ENCODE measurements at regions not wholly inside any gene's neighbourhood (a gene's known extent, or its start where the extent isn't known, plus 50 kb on each side); places are given as distances from the start of the nearest gene placed in this dataset.

DNA sequence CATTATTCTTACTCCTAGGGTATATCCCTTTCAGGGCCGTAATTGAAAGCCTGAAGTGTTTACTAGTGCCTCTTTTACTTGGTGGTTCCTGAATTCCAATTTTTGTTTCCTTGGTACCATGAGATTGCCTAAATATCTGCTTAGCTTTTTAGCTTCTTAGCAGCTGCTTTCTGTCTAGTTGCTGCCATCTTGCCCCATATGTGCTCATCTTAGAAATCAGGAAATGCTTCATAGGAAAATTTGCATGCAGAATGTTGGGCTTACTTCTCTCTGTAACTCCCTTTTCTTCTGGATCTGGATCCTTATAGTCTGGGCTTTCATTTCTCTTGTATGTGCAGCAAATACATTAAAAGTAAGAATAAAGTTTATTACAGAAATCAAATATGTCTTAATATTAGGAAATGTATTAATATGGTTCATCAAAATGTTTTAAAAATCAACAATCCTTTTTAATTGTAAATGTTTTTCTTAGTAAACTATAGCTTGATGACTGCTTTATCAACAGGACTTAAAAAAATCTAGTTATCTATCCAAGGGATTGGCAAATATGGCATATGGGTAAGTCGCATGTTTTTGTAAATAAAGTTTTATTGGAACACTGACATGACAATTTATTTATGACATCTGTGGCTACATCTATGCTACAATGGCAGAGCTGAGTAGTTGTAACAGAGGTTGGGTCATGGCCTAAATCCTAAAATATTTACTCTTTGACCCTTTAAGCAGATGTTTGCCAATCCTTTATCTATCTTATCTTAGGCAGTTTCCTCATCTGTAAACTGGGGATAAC lies 73.5 kb upstream of the CDK6 start:
- TF ChIP-seq POLR2AphosphoS5 (IDR thresholded peaks at IDR 0.05; ENCODE audit: low read depth, low read length) (no peak), JUND (IDR thresholded peaks at IDR 0.05) (no peak), REST (IDR thresholded peaks at IDR 0.05; ENCODE audit: low read depth, low read length) (no peak), CTCF (IDR thresholded peaks at IDR 0.05) (no peak)
- TF ChIP-seq, protein P1, sequence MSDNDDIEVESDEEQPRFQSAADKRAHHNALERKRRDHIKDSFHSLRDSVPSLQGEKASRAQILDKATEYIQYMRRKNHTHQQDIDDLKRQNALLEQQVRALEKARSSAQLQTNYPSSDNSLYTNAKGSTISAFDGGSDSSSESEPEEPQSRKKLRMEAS (IDR thresholded peaks at IDR 0.05; ENCODE audit: low read depth): no peak

Data from SK-N-SH (cell line).